DND-41 (cell line): ENCODE measurements at regions not wholly inside any gene's neighbourhood (a gene's known extent, or its start where the extent isn't known, plus 50 kb on each side); places are given as distances from the start of the nearest gene placed in this dataset.

ENCODE experiments used
- ATAC-seq: fragments of 200-7000 bp; cut with Tn5 transposase; 3 replicates; pipeline ENCODE4 v1.9.1; 2021; ENCODE audit warnings: low read depth; ENCODE audit not compliant: insufficient read depth
- DNase-seq: peaks from one replicate; pipeline ENCODE4 v3.0.0-alpha.2; 2020
- H2AFZ ChIP-seq: 2 replicates; pipeline ENCODE4 v1.6.0; 2012; ENCODE audit warnings: low read depth, low read length
- H3K27ac ChIP-seq: 2 replicates; pipeline ENCODE4 v1.5.1; 2012; ENCODE audit warnings: low read length, inconsistent platforms
- H3K27me3 ChIP-seq: fragments of 200-600 bp; sonication (generic); 2 replicates; pipeline ENCODE4 v1.6.0; 2012; ENCODE audit warnings: low read length, mild to moderate bottlenecking, inconsistent platforms; ENCODE audit not compliant: insufficient read depth, poor library complexity
- H3K36me3 ChIP-seq: 2 replicates; pipeline ENCODE4 v1.5.1; 2012; ENCODE audit warnings: low read length, inconsistent platforms; ENCODE audit not compliant: insufficient read depth
- H3K4me1 ChIP-seq: 2 replicates; pipeline ENCODE4 v1.5.1; 2012; ENCODE audit warnings: mild to moderate bottlenecking, low read length; ENCODE audit not compliant: insufficient read depth
- H3K4me2 ChIP-seq: 2 replicates; pipeline ENCODE4 v1.6.0; 2012; ENCODE audit warnings: mild to moderate bottlenecking, moderate library complexity, low read length, inconsistent platforms; ENCODE audit not compliant: insufficient read depth
- H3K4me3 ChIP-seq, 2 experiments: fragments of 200-600 bp in 1 of 2; shearing (Covaris generic) in 1 of 2; 2 replicates each; pipeline ENCODE4 v1.5.1; 2012 to 2016; ENCODE audit warnings: inconsistent platforms in 2 of 2, low read length in 2 of 2, mild to moderate bottlenecking in 2 of 2, low read depth in 1 of 2, moderate library complexity in 1 of 2
- H3K79me2 ChIP-seq: 2 replicates; pipeline ENCODE4 v1.6.0; 2012; ENCODE audit warnings: low read length, inconsistent platforms; ENCODE audit not compliant: insufficient read depth
- H3K9ac ChIP-seq: 2 replicates; pipeline ENCODE4 v1.6.0; 2012; ENCODE audit warnings: low read depth, mild to moderate bottlenecking, inconsistent platforms, low read length, moderate library complexity
- H3K9me3 ChIP-seq: 2 replicates; pipeline ENCODE4 v1.5.1; 2012; ENCODE audit warnings: low read length, moderate library complexity, mild to moderate bottlenecking, inconsistent platforms; ENCODE audit not compliant: insufficient read depth, severe bottlenecking
- H4K20me1 ChIP-seq: 2 replicates; pipeline ENCODE4 v1.6.0; 2012; ENCODE audit warnings: low read length; ENCODE audit not compliant: insufficient read depth
- CTCF ChIP-seq: IDR thresholded peaks from 2 replicates; pipeline ENCODE4 v1.5.1; 2012; ENCODE audit warnings: borderline replicate concordance, low read length, moderate library complexity, mild to moderate bottlenecking; ENCODE audit not compliant: poor library complexity, severe bottlenecking; ENCODE audit errors: extremely low read depth
- EZH2 ChIP-seq: IDR thresholded peaks from 3 replicates; pipeline ENCODE4 v1.6.1; 2012; ENCODE audit warnings: borderline replicate concordance, low read depth, mild to moderate bottlenecking, moderate library complexity, low read length, inconsistent platforms; ENCODE audit not compliant: severe bottlenecking

DNA sequence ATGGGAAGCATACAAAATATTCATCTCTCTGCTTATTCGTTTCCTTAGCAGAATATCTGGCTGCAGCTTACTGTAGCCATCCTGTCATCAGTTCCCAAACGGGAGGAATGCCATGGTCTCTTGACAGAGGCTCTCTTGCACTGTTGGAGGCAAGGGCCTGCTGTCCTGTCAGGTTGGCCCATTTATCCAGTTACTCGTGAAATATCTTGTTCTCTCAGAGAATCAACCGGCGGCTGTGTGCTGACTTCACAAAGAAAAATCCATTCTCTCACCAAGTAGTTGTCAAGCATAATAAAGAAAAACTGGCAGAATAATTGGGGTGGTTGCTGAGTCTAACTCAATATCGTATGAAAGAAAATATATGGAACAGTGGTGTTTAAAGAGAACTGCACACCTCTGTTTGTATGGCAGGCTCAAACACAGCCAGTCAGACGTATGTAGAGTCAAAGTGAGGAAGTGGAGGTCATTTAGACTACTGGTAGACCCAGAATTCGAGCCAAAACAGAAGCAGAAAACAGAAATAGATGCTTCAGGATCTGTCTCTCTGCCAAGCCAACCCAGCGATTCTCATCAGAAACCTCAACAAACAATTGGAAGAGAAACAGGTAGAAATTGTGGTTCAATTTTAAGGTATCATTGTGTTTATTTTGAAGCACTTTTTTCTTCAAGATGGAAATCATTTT lies 349.2 kb upstream of the PRKCQ start:
- H3K4me3 ChIP-seq, result peak overlapping the region in 1 of 2 experiments; percentile 50; a peak in 2 of 4 replicates
- no peaks in the 10 kb centered on the region for H4K20me1 ChIP-seq
- peaks cover 46% of the 10 kb centered on the region for H3K4me1 ChIP-seq

GRCh38 chr10:6928586-6928985 lies 348.5 kb upstream of the PRKCQ start:
- no peaks in the 10 kb centered on the region for H4K20me1 ChIP-seq
- H3K4me1 ChIP-seq, result peaks cover 46% of the 10 kb centered on the region
- no peaks in the 10 kb centered on the region for H3K9me3 ChIP-seq
- no peaks in the 10 kb centered on the region for H3K79me2 ChIP-seq
- peak overlapping the region in 1 of 2 experiments; percentile 50; a peak in 2 of 4 replicates for H3K4me3 ChIP-seq
- H3K27ac ChIP-seq, result peak overlapping the region; percentile 96
- TF ChIP-seq CTCF (no peak), EZH2 (no peak)
- ATAC-seq (no peak), DNase-seq (peak; percentile 31)
- no peaks in the 10 kb centered on the region for H3K27me3 ChIP-seq
- peak overlapping the region; percentile 57 for H3K9ac ChIP-seq
- H3K4me2 ChIP-seq, result peak overlapping the region; percentile 73
- no peaks in the 10 kb centered on the region for H3K36me3 ChIP-seq
- H2AFZ ChIP-seq, result peak overlapping the region; percentile 38

More for the DNA sequence above, 349.2 kb upstream of the PRKCQ start:
- Histone ChIP-seq H2AFZ (peak overlapping the region; percentile 2; the same call in 1 of the 2 replicates), H3K27ac (peak overlapping the region; percentile 96), H3K36me3 (no peaks in the 10 kb centered on the region), H3K79me2 (no peaks in the 10 kb centered on the region), H3K9me3 (no peaks in the 10 kb centered on the region), H3K4me2 (peak overlapping the region; percentile 73), H3K27me3 (no peaks in the 10 kb centered on the region), H3K9ac (peak overlapping the region; percentile 57)
- DNase-seq (peak; percentile 26), ATAC-seq (no peak)
- TF ChIP-seq EZH2, result no peak
- no peak for TF ChIP-seq CTCF

DNA sequence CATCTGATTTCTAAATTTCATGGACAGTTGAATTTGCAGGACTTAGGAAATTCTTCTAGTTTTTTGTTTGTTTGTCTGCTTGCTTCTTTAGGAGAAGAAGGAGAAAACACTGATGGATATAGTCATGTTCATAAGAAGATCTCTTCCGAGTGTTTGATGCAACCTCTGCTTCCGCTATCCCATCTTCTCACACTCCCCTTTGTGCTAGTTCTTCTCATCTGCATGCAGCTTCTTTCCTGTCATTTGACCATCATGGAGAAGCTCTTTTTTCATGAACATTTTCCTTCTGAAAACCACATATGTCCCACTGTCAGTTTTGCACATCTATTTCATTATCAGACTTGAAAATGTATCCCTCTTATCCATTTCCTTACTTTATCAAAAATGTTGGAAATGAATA lies 346.9 kb upstream of the PRKCQ start:
- no peak for ATAC-seq
- Histone ChIP-seq H3K4me2 (peak overlapping the region; percentile 73), H2AFZ (no peak overlapping the region), H3K9me3 (no peaks in the 10 kb centered on the region), H3K36me3 (no peaks in the 10 kb centered on the region), H3K27me3 (no peaks in the 10 kb centered on the region), H3K4me3 (peak overlapping the region in 1 of 2 experiments; percentile 23; a peak in 1 of 4 replicates), H3K4me1 (peaks cover 46% of the 10 kb centered on the region), H3K27ac (peak overlapping the region; percentile 82), H4K20me1 (no peaks in the 10 kb centered on the region), H3K9ac (peak overlapping the region; percentile 14; the same call in 1 of the 2 replicates), H3K79me2 (no peaks in the 10 kb centered on the region)
- peak; percentile 21 for DNase-seq
- no peak for TF ChIP-seq EZH2
- no peak for TF ChIP-seq CTCF
